ENCODE measurements at regions not wholly inside any gene's neighbourhood (a gene's known extent, or its start where the extent isn't known, plus 50 kb on each side); places are given as distances from the start of the nearest gene placed in this dataset.
"Not testable (repeated sequence)": the region's sequence is repeated elsewhere in the genome, so short reads cannot be mapped to it uniquely, and the experiment has no call there.

- no peak for DNase-seq
Measured at GRCh38 chr3:20375302-20375701, 189.3 kb upstream of the SGO1 start.

DNA sequence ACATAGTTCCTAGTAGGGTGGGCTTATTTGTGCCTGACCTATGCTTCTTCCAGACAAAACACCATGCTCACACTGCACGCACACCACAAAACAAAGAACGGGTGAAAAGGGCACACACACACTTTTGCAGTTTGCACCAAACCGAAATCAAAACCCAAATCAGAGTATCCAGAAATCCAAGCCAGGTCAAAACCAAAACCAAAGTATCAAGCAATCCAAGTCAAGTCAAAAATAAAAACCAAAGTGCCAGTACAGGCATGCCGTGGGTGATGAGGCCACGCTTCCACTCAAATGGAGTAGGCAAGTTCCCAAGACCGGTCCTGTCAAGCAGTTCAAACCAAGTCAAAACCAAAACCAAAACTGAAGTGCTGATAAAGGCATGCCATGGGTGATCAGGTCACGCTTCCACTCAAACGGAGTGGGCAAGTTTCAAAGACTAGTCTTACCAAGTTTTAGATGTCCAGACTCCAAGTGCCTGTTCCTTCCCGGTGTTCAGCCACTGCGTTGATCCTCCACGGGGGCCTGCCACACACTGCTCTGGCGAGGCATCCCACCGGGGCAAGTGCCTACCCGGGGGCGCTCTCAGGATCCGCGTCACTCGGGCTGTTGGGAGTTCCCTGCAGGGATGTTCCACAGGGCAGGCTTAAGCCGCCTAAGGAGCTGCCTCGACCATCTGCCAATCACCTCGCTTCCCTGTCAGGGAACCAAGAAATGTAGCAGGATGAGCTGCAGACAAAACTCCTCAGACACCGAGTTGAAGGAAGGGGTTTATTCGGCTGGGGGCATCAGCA is 184.5 kb upstream of the SGO1 start:
- DNase-seq, result not testable (repeated sequence)

- DNase-seq, result no peak
Measured at GRCh38 chr3:20361000-20361399, 175.0 kb upstream of the SGO1 start.

- no peak for DNase-seq
Measured at GRCh38 chr3:20353286-20353685, 167.3 kb upstream of the SGO1 start.

GRCh38 chr3:20352546-20353179 is 166.7 kb upstream of the SGO1 start:
- DNase-seq, result no peak

- DNase-seq, result no peak
Measured at GRCh38 chr3:20350449-20350848, 164.4 kb upstream of the SGO1 start.

DNA sequence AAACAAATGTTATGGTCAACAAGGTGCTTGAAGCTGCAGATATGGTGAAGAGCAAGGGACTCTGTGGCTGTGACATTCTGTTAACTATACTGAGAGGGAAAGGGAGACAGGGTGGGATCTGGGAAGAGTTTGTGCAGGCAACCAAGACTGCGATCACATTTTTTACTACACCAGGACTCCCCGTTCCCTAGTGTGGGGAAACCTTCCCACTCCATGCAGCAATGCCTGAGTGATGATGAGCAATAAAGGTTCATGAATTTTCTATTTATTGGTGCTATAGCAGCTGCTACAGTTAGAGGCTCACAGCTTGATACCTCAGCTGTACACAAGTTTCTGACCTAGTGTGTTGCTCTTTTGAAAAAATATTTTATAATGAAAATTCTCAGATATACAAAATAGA is 160.9 kb upstream of the SGO1 start:
- no peak for DNase-seq

DNA sequence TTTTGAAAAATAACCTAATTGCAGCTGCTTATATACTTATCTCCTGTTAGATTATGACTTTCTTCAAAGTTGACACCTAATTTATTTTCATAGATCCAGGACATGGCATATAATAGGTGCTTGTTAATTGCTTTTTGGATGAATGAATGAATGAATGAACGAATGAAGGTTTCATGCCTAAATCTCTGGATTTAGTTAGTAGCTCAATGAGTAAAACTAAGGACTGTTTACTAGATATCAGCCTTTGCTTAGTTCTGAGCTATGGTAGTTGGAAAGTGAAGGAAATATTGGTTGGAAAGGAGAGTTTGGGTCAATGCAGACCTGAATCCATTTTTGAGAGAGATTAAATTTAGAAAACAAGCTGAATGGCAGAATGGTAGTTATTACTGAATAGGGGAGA is 160.4 kb upstream of the SGO1 start:
- no peak for DNase-seq

DNA sequence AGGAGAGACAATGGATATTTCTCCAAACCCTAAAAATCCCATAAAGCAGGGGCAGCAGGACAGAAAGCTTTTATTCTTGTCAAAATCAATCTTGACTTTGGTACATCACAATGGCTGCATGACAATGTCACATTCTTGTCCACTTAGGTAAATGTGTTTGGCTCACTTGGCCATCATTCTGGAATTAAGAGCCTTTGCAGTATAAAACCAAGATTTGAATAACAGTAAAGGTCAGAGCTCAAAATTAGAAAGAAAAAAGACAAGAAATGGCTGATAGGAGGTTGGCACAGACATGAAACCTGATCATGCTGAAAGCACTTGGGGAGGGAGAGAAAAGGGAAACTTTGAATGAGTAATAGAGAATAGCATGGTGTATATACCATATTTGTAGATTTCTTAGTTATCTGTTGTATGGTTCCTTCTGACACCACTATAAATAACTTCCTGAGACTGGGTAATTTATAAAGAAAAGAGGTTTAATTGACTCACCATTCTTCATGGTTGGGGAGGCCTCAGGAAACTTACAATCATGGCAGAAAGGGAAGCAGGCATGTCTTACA is 158.5 kb upstream of the SGO1 start:
- no peak for DNase-seq

DNA sequence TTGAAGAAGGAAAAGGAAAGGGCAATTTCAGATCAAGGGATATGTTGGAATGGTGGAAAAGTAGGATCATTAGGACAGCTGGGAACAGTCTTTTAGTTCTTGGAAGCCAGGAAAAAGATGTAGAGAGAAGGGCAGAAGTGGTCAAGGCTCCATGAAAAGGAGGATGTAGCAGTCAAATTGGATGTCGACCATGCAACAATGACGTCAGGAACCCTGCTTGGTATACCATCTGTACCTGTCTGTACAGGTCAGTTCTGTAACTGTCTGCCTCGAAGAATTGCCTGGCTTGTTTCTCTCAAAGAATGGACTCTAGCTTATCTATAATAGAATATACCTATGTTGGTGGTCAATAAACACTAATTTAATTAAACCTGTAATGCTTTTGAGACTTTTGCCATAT is 157.8 kb upstream of the SGO1 start:
- no peak for DNase-seq

- peak; percentile 43 for DNase-seq
Measured at GRCh38 chr3:20340324-20340928, 154.4 kb upstream of the SGO1 start.

DNA sequence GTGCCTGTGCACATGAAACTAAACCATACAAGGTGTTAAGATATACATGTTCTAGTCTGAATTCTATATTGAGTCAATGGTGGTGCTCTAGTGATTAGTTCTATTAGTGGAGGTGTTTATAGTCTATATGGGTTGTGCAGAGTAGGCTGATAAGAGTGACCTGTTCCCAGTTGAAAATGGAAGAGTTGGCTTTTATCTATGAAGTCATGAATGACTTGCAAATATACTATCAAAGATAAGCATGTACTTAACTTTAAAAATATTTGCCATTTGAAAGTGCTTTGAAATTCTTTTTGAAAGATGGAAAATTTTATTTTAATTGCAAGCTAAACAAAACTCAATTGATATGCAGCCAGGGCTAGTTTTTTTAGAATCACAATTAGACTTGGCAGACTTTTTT is 150.6 kb upstream of the SGO1 start:
- no peak for DNase-seq

DNA sequence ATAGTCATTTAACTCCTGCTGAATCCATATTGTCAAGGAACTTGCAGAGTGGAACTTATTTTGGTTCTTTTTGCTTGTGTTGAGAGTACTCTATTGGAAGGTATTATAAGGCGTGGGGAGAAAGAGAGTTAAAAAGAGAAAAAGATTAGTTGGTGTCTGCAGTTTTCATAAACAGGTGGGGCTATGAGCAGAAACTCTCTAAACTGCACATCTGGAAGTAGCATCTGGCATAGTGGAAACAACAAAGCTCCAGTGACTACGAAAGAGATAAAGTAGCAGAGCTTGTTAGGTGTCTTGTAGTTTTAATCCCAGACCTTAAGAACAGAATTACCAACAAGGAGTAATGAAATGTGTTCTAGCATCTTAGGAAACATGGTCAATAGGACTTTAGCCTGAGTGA is 148.8 kb upstream of the SGO1 start:
- DNase-seq, result no peak

DNA sequence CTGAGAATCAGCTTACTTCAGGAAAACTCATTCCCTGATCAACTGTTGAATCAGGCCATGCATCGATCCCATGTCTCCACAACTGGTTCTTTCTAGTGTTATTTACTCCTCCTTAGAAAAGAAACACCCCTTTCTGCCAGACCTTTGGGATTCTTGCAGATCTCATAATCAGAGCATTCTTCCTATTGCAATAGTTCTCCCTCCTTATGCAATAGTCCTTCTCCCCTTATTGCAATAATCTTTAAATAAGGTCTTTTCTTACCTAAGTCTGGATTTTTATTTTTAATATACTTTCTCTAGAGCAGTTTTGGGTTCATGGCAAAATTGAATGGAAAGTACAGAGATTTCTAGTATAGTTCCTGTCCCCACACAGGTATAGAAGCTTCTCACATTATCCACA is 141.9 kb upstream of the SGO1 start:
- no peak for DNase-seq

DNA sequence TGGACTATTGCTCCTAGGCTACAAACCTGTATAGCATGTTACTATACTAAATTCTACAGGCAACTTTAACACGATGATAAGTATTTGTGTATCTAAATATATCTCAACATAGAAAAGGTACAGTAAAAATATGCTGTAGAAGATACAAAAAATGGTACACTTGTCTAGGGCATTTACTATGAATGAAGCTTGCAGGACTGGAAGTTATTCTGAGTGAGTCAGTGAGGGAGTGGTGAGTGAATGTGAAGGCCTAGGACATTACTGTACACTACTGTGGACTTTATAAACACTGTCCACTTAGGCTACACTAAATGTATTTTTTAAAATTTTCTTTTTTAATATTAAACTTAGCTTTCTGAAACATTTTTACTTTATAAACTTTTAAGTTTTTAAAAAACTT is 140.5 kb upstream of the SGO1 start:
- DNase-seq, result no peak

GRCh38 chr3:20325563-20325962 is 139.6 kb upstream of the SGO1 start:
- no peak for DNase-seq

- no peak for DNase-seq
Measured at GRCh38 chr3:20324664-20325478, 138.9 kb upstream of the SGO1 start.

DNA sequence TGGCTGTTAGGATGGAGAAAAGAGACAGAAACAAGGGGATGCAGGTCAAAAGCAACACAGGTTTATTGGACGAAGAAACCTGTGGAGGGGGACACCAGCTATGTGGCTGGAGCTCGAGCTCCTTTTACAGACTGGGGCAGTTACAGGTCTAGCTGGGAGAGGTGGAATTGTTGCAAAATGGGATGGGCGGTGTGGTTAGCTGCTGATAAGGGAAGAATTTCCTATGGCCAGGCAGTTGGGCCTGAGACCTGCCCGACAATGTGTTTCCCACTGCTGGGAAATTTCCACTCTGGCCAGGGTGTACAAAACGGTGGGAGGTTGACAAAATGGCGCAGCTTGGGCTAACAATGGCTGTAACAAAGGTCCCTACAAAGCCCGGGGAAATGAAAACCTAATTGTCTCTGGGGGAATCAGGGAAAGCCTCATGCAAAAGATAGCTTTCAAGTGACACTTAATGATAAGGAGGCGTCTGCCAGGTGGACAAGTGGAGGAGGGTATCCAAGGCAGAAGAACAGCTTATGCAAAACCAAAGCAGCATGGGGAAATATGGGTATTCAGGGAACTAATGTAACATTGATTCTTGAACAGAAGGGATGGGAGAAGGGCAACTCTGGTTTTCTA is 137.4 kb upstream of the SGO1 start:
- no peak for DNase-seq

- no peak for DNase-seq
Measured at GRCh38 chr3:20322085-20322484, 136.1 kb upstream of the SGO1 start.

DNA sequence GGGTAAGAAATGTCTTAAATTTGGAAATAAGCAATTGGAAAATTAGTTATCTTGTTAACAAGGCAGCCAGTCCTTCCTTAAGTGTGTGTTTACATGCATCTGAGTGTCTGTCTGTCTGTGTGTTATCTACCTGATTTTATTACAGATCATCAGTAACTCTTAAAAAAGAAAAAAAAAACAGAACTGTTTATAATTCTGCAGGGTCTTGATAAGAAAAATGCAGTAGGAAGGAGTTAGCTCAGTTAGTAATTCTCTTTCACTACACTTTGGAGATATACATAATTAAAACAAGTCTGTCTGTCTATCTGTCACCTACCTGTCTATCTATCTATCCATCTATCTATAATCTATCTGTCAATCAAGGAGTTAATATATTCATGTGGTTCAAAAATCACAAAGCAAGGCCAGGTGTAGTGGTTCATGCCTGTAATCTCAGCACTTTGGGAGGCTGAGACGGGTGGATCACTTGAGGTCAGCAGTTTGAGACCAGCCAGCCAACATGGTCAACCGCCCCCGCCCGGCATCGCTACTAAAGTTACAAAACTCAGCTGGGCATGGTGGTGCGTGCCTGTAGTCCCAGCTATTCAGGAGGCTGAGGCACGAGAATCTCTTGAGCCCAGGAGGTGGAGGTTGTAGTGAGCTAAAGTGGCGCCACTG is 135.5 kb upstream of the SGO1 start:
- DNase-seq, result no peak

DNA sequence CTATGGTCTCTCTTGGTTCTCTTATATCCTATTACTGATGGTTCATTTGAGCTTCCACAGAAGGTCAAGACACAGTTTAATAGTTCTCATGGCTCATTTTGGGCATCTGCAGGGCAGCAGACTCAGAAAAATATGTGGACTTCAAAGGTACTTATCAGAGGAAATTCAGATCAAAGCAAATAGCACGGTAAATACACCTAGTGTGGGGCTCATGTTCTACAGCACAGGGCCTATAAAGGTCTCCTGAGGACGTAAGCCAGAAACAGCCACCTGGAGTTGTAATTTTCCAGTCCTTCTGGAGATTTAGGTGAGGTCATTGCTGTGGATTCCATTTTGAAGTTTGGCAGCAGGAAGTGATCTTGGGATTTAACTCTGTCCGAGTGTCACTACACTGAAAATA is 134.5 kb upstream of the SGO1 start:
- no peak for DNase-seq

DNA sequence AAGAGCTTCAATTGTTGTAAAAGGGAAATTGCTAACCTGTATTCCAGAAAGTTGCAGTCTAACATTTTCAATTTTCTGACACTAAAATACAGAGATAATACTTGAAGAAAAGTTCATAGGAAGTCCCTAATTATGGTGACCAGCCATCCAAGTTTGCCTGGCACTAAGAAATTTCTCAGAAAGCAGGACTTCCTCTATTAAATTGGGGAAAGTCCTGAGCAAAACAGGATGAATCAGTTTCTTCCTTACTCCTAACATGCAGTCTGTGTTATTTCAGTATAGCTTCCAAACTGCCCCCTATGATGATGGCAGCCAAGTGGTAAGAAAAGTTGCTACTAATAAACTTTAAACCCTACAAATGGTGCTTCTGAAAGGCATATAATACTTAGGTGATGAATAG is 133.5 kb upstream of the SGO1 start:
- DNase-seq, result no peak
